ENCODE measurements at regions not wholly inside any gene's neighbourhood (a gene's known extent, or its start where the extent isn't known, plus 50 kb on each side); places are given as distances from the start of the nearest gene placed in this dataset.

- ChIA-PET CTCF (interaction anchor here (1.2 kb wide), 1 partner anchor 12 kb away, joined by 3 read pairs; no protein-coding TSS in a partner anchor), POLR2A (no interaction called here)
- TF ChIP-seq CTCF (IDR thresholded peaks at IDR 0.05; ENCODE audit: control extremely low read depth, extremely low read depth, low read depth, missing control alignments), result no peak
- DNase-seq (ENCODE audit: extremely low spot score), result no peak
Measured at GRCh38 chr6:18976091-18976490, 588.9 kb downstream of the RNF144B start.

GRCh38 chr6:18976966-18977365 lies 589.8 kb downstream of the RNF144B start:
- POLR2A ChIA-PET, result no interaction called here
- no peak for DNase-seq (ENCODE audit: extremely low spot score)
- CTCF ChIA-PET, result no interaction called here
- TF ChIP-seq CTCF (IDR thresholded peaks at IDR 0.05; ENCODE audit: control extremely low read depth, extremely low read depth, low read depth, missing control alignments), result no peak

GRCh38 chr6:18978337-18979128 lies 591.4 kb downstream of the RNF144B start:
- ChIA-PET CTCF (no interaction called here), POLR2A (no interaction called here)
- TF ChIP-seq CTCF (IDR thresholded peaks at IDR 0.05; ENCODE audit: control extremely low read depth, extremely low read depth, low read depth, missing control alignments), result no peak
- DNase-seq (ENCODE audit: extremely low spot score), result no peak

GRCh38 chr6:18985061-18985460 lies 597.9 kb downstream of the RNF144B start:
- no peak for TF ChIP-seq CTCF (IDR thresholded peaks at IDR 0.05; ENCODE audit: control extremely low read depth, extremely low read depth, low read depth, missing control alignments)
- ChIA-PET CTCF (interaction anchor here (1.1 to 2.6 kb wide), 3 partner anchors 11 to 27 kb away, joined by 3 to 9 read pairs (median 3); no protein-coding TSS in a partner anchor), POLR2A (no interaction called here)
- no peak for DNase-seq (ENCODE audit: extremely low spot score)

GRCh38 chr6:18985996-18986395 lies 598.8 kb downstream of the RNF144B start:
- DNase-seq (ENCODE audit: extremely low spot score), result no peak
- POLR2A ChIA-PET, result no interaction called here
- TF ChIP-seq CTCF (IDR thresholded peaks at IDR 0.05; ENCODE audit: control extremely low read depth, extremely low read depth, low read depth, missing control alignments), result no peak

GRCh38 chr6:18988636-18989035 lies 601.5 kb downstream of the RNF144B start:
- ChIA-PET POLR2A (no interaction called here), CTCF (interaction anchor here (1.1 to 2.0 kb wide), 2 partner anchors 9 to 13 kb away, joined by 3 to 4 read pairs; no protein-coding TSS in a partner anchor)
- TF ChIP-seq CTCF (IDR thresholded peaks at IDR 0.05; ENCODE audit: control extremely low read depth, extremely low read depth, low read depth, missing control alignments), result no peak
- DNase-seq (ENCODE audit: extremely low spot score), result no peak

More at GRCh38 chr6:18985996-18986395, 598.8 kb downstream of the RNF144B start:
- CTCF ChIA-PET, result interaction anchor here (0.6 to 2.6 kb wide), 3 partner anchors 12 to 22 kb away, joined by 3 to 9 read pairs (median 3); no protein-coding TSS in a partner anchor
